Thoracic aorta (tissue), 2 donors: ENCODE measurements at regions not wholly inside any gene's neighbourhood (a gene's known extent, or its start where the extent isn't known, plus 50 kb on each side); places are given as distances from the start of the nearest gene placed in this dataset.
A peak's percentile ranks its signal among the peaks of the same experiment; 100 is the strongest.

Experiments
- ATAC-seq: fragments of 150-250 bp; one replicate; pipeline ENCODE4 v1.8.0; 2017; ENCODE audit warnings: low read depth; ENCODE audit not compliant: insufficient number of reproducible peaks, low FRiP score
- DNase-seq: peaks from one replicate; pipeline ENCODE4 v3.0.0-alpha.2; 2020; ENCODE audit warnings: low spot score
- H3K27ac ChIP-seq, 2 donors: fragments of 200-600 bp; sonication (generic); 1 replicate in 1 of 2; 2 replicates in 1 of 2; pipeline ENCODE4 v1.5.1; 2016; ENCODE audit warnings: mild to moderate bottlenecking in 2 of 2, moderate library complexity in 2 of 2
- H3K27me3 ChIP-seq: fragments of 200-600 bp; sonication (generic); replicated peaks from 2 replicates; pipeline ENCODE4 v1.6.0; 2016; ENCODE audit warnings: mild to moderate bottlenecking; ENCODE audit not compliant: insufficient read depth
- H3K36me3 ChIP-seq: fragments of 200-600 bp; sonication (generic); one replicate; pipeline ENCODE4 v1.5.1; 2016
- H3K4me1 ChIP-seq, 2 donors: fragments of 200-600 bp; sonication (generic); 1 replicate in 1 of 2; 2 replicates in 1 of 2; pipeline versions ENCODE4 v1.5.1 to v1.6.0; 2016; ENCODE audit warnings: low read depth in 2 of 2, mild to moderate bottlenecking in 1 of 2; ENCODE audit not compliant: control insufficient read depth in 1 of 2
- H3K4me3 ChIP-seq: fragments of 200-600 bp; sonication (generic); 2 replicates; pipeline ENCODE4 v1.5.1; 2016; ENCODE audit warnings: mild to moderate bottlenecking
- H3K9me3 ChIP-seq: fragments of 200-600 bp; sonication (generic); 2 replicates; pipeline ENCODE4 v1.5.1; 2016
- CTCF ChIP-seq: fragments of 200-600 bp; sonication (generic); IDR thresholded peaks from one replicate; pipeline ENCODE4 v1.5.1; 2019; ENCODE audit warnings: antibody characterized with exemption

GRCh38 chr1:239543873-239544272 lies 157.5 kb downstream of the CHRM3 start:
- H3K36me3 ChIP-seq: no peaks in the 10 kb centered on the region
- no peak for DNase-seq
- no peak overlapping the region for H3K4me3 ChIP-seq
- TF ChIP-seq CTCF: no peak
- ATAC-seq: no peak
- no peaks in the 10 kb centered on the region for H3K9me3 ChIP-seq
- no peak overlapping the region for H3K27ac ChIP-seq
- peaks cover 0 to 7% of the 10 kb centered on the region in 2 donors for H3K4me1 ChIP-seq
- no peaks in the 10 kb centered on the region for H3K27me3 ChIP-seq

- no peaks in the 10 kb centered on the region for H3K36me3 ChIP-seq
- H3K27ac ChIP-seq: no peak overlapping the region
- no peak for TF ChIP-seq CTCF
- H3K9me3 ChIP-seq: no peaks in the 10 kb centered on the region
- H3K4me1 ChIP-seq: peaks cover 0 to 10% of the 10 kb centered on the region in 2 donors
- no peaks in the 10 kb centered on the region for H3K27me3 ChIP-seq
- no peak for DNase-seq
- H3K4me3 ChIP-seq: no peak overlapping the region
- no peak for ATAC-seq
Measured at GRCh38 chr1:239545466-239545865, 159.1 kb downstream of the CHRM3 start.

- peak overlapping the region; percentile 34 for H3K4me3 ChIP-seq
- DNase-seq (no peak), ATAC-seq (no peak)
- H3K9me3 ChIP-seq: no peaks in the 10 kb centered on the region
- no peak overlapping the region for H3K27ac ChIP-seq
- no peaks in the 10 kb centered on the region for H3K27me3 ChIP-seq
- no peaks in the 10 kb centered on the region for H3K36me3 ChIP-seq
- H3K4me1 ChIP-seq: peaks cover 0 to 10% of the 10 kb centered on the region in 2 donors
- no peak for TF ChIP-seq CTCF
Measured at GRCh38 chr1:239547987-239548386, 161.6 kb downstream of the CHRM3 start.

GRCh38 chr1:239550178-239550577 lies 163.8 kb downstream of the CHRM3 start:
- H3K36me3 ChIP-seq: no peaks in the 10 kb centered on the region
- DNase-seq: no peak

GRCh38 chr1:239555350-239555749 lies 169.0 kb downstream of the CHRM3 start:
- no peak overlapping the region for H3K4me3 ChIP-seq
- DNase-seq (no peak), ATAC-seq (no peak)
- H3K36me3 ChIP-seq: no peaks in the 10 kb centered on the region
- H3K27me3 ChIP-seq: no peaks in the 10 kb centered on the region
- no peaks in the 10 kb centered on the region for H3K9me3 ChIP-seq
- H3K4me1 ChIP-seq: no peaks in the 10 kb centered on the region
- H3K27ac ChIP-seq: no peak overlapping the region
- no peak for TF ChIP-seq CTCF

More at GRCh38 chr1:239550178-239550577, 163.8 kb downstream of the CHRM3 start:
- H3K4me1 ChIP-seq: peaks cover 0 to 10% of the 10 kb centered on the region in 2 donors
- no peak overlapping the region for H3K4me3 ChIP-seq
- TF ChIP-seq CTCF: no peak
- H3K27ac ChIP-seq: no peak overlapping the region
- no peaks in the 10 kb centered on the region for H3K27me3 ChIP-seq
- no peak for ATAC-seq
- no peaks in the 10 kb centered on the region for H3K9me3 ChIP-seq
